GM18870 (cell line): ENCODE measurements at regions not wholly inside any gene's neighbourhood (a gene's known extent, or its start where the extent isn't known, plus 50 kb on each side); places are given as distances from the start of the nearest gene placed in this dataset.
A peak's percentile ranks its signal among the peaks of the same experiment; 100 is the strongest.
"Not testable (repeated sequence)": the region's sequence is repeated elsewhere in the genome, so short reads cannot be mapped to it uniquely, and the experiment has no call there.

Source experiments
- ATAC-seq: cut with Tn5 transposase; IDR thresholded peaks from one replicate; pipeline ENCODE4 v1.9.1; 2021; ENCODE audit warnings: moderate library complexity; ENCODE audit not compliant: unreplicated experiment

DNA sequence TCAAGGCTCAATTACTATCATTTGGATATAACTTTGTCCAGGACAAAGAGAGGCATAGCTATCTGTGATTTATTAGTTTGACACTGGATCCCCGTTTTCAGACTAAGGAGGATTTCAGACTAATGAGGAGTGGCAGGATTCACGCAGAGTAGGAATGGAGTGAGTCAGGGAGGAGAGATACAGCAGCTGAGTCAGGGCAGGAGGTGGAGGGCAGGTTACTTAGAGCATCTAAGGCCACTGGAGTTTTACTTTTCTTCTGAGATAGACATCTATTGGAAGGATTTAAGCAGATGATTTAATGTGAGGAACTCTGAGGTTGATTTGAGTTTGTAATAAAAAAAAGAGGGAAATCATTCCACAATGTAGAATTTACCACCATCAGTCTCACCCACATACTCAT lies 110.6 kb downstream of the RPIA start:
- not testable (repeated sequence) for ATAC-seq

DNA sequence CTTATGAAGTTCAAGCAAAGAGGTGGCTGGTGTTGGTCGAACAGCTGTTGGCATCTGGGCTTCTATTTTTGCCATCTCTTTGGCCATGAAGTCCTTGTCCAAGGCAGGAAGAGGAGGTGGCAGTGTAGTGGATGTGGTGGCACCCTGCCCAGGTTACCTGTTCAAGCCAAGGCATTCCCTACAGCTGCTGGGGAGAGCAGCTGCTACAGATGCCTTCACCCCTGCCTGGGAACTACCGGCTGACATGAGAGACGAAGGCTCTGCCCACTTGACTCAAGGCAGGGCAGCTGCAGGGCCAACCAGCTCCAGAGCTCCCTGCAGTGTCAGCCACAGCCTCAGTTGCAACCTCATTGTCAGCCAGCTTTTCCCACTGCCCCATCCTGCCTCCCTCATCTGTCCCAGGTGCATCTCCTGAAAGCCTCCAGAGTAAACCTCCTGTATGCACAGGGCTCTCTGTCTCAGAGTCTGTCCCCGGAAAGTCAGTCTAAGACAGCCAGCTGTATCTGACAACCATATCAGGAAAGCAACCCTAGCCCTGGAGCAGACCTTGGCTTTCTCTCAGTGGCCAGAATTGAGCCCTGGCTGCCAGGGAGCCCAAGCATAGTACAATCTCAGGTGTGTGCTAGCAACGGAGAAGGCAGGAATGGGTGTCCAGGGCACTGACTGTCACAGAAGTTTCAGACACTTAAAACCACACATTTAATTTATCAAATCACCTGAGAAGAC lies 115.9 kb downstream of the RPIA start:
- ATAC-seq, result no peak

DNA sequence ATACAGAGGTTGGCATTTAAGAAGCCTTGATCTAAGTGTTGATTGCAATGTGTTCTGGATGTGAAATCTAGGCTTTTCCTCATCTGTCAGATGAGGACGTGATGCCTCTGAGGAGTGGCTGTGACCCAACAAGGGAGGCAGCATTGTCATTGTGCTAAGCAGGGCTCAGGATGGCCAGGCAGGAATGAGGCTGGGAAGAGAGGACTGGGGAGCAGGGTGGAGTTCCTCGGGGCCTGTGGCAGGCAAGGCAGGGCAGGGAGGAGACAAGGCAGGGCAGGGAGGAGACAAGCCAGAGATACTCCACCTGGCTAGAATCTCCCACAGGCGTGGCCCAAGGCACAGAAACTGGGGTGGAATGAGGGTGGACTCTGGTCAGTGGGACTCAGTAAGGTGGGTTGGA lies 116.6 kb downstream of the RPIA start:
- no peak for ATAC-seq

DNA sequence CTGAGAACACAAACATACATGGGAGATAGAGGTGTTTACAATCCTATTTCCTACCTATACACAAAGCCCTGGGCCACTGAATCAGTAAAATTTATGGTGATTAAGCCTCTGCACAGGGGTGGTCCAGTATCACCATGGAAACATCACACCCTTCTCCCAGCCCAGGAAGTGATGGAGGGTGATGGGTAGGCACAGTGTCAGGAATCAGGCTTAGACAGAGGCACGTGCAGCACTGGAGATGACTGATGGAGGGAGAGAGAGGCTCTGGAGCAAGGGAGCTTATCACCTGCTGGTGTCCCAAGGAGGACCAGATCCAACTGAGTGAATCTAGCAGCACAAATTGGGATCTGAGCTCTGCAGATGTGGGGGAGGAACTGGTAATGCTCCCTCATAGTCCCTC lies 117.2 kb downstream of the RPIA start:
- ATAC-seq, result no peak

DNA sequence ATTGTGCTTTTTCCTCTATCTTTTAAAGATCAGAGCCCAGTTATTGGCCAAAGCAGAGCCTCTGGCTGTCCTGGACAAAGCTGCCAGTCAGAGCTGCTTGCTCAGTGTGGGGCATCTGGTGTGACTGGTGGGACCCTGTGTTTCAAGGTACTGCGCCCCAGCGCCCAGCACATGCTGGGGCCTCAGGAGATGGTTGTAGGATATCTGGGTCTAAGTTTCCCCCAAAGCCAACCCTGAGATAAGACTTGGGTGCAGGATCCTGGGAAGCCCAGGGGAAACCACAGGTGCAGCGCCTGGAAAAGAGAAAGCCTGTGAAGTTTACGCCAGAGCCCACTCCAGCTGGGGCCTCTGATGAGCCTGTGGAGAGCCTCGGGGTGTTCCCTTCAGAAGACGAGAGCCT lies 117.7 kb downstream of the RPIA start:
- no peak for ATAC-seq

DNA sequence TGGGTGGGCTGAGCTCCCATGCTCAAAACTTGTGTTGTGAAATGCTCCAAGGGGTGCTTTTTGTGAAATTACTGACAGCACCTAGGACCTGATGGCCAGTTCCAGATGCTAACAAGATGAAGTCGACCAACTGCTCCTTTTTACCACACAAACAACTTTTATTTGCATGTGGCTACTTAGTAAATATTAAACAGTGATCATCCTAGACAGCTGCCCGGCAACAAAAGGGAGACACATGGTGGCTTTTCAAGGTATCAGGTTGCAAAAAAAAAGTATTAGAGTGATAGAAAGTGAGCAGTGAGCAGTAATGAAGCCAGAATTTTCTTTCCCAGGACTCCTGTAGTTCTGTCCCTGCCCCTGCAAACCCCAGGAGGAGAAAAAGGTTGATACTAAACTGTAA lies 118.5 kb downstream of the RPIA start:
- no peak for ATAC-seq

DNA sequence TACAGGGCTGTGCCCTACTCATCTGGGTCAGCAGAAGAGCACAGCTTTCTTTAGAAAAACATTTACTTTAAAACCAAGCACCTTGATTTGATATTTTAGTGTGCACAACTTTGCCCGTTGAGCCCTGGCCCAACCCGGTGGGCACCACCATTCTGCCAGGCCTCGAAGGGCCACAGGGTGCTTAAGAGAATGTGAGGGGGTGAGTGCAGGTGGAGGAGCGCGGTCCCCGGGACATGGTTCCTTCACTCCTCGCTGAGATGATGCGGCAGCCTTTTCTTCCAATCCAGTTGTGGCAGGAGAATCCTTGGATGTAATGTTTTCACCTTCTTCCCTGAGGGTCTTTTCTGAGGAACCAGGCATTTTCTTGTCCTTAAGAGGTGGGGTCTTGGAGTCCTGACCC lies 119.0 kb downstream of the RPIA start:
- no peak for ATAC-seq

DNA sequence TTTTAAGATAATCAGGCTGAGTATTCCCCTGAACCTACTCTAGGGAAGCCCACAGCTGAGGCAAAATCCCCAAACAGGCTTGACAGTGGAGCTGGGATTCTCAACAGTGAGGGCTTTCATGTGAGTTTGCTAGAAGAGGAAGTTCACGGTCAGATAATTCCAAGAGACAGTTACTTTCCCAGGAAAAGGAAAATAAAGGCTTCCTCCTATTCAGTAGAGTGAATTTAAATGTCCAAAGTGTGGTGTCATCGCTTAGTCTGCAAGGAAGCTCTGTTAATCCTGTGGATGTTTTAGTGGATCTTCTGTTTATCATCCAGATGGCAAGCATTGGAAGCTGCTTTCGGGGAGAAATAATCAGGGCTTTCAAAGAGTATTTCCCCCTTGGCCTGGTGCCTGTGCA lies 119.8 kb downstream of the RPIA start:
- no peak for ATAC-seq

DNA sequence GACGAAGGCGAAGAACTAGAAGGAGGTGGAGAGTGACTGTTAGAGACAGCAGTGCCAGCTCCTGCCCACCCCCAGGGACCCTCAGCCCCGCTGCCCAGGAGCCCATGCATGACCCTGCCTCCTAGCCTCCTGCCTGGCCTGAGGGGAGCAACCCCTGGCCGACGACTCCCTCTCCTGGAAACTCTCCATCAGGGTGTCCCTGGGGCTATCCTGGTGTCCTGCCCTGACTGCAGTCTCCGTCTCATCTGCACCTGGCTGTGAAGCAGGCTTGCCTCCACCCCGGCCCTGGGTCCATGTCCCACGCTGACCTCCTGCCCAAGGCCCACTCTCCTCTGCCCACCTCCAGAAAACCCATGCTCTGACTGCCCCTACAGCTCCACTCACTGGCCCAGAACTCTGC lies 120.2 kb downstream of the RPIA start:
- no peak for ATAC-seq

DNA sequence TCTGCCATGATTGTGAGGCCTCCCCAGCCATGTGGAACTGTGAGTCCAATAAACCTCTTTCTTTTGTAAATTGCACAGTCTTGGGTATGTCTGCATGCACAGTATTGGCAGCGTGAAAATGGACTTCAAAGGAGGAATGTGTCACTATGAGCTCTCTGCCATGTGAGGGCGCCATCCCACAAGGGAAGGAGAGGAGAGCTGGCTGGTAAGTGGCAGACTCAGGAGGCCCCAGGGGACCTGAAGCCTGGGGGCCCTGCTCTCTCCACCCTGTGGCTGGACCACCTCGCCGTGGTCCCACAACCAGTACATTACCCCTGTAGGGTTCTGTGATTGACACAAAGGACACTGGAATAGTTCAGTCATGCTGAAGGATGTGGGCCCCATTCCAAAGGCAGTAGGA lies 122.1 kb downstream of the RPIA start:
- no peak for ATAC-seq

DNA sequence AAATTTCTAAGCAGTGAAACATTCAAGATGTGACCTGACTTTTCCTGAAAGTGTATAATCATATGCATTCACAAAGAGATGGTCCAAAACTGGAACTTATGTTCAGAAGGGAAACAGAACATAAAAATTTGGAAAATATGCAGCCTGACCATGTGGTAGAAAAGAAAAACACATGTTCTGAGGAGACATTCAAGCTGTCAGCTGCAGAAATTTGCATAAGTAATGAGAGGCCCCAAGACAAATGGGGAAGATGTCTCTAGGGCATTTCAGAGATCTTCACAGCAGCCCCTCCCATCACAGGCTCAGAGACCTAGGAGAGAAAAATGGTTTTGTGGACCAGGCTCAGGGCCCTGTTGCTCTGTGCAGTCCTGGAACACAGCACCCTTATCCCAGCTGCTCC lies 123.8 kb downstream of the RPIA start:
- ATAC-seq, result no peak

DNA sequence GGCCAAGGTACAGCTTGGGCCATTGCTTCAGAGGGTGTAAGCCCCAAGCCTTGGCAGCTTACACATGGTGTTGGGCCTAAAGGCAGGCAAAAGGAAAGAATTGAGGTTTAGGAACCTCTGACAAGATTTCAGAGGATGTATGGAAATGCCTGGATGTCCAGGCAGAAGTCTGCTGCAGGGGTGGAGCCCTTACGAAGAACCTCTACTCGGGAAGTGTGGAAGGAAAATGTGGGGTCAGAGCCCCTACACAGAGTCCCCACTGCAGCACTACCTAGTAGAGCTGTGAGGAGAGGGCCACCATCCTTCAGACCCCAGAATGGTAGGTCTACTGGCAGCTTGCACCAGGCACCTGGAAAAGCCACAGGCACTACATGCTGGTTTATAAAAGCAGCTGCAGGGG lies 124.2 kb downstream of the RPIA start:
- no peak for ATAC-seq

DNA sequence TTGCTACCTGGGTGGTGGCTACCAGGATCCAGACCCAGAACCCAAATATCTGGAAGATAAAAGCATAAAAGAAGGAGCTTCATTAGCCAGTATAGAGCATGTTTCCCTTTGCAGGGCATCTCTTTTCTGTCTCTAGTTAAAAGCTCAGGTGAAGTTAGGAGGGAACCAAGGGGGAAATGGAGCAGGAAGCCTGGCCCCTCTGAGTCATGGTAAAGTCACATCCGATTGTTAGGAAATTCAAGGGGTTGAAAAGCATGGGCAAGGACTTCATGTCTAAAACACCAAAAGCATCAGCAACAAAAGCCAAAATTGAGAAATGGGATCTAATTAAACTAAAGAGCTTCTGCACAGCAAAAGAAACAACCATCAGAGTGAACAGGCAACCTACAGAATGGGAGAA lies 126.9 kb downstream of the RPIA start:
- no peak for ATAC-seq

DNA sequence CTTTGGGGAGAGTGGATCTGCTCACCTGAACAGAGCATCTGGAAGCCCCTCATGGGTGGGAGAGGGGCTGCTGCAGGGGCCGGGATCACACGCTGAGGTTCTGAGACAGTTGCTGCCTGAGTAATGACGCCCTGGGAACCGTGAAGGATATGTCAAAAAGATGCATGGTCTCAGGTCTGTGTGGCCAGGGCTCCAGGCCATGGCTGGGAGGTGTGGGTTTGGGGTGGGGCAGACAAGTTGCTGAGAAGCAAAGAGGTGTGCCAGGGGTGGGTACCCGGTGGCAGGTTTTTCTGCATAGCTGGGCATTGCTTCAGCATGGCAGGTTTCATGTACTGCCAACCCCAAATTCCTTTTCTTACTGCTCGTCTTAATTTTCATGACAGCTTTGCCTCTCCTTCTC lies 133.5 kb downstream of the RPIA start:
- no peak for ATAC-seq

DNA sequence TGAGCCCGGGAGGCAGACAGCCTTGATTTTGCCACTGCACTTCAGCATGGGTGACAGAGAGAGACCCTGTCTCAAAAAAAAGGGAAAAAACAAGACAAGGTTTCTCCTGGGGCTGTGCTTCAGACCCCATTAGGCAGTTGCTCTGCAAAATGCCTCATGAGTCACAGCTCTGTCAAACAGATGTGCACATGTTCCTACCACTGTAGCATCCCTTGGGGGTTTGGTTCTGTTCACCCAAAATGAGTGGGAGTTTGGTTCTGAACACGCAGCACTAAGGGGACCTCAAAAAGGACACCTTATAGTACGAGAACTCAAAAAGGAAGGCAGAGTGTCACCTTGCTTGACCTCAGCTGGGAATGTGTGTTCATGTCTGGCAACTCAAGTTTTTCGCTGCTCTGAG lies 134.9 kb downstream of the RPIA start:
- ATAC-seq, result no peak

DNA sequence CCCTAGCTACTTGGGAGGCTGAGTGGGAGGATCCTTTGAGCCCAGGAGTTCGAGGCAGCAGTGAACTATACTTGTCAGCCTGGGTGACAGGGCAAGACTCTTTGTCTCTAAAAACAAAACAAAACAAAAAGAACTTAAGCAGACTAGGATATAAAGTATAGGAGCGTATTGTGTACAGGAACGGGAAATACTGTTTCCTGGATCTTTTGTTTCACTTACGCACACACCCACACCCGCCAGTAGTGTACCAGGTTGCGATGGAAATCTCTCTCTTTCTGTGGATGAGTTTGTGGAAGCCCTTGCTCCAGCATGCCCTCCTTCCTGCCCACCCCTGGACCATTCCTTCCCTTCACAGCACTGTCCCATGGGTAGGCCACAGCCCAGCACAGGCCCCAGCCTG lies 136.3 kb downstream of the RPIA start:
- no peak for ATAC-seq

DNA sequence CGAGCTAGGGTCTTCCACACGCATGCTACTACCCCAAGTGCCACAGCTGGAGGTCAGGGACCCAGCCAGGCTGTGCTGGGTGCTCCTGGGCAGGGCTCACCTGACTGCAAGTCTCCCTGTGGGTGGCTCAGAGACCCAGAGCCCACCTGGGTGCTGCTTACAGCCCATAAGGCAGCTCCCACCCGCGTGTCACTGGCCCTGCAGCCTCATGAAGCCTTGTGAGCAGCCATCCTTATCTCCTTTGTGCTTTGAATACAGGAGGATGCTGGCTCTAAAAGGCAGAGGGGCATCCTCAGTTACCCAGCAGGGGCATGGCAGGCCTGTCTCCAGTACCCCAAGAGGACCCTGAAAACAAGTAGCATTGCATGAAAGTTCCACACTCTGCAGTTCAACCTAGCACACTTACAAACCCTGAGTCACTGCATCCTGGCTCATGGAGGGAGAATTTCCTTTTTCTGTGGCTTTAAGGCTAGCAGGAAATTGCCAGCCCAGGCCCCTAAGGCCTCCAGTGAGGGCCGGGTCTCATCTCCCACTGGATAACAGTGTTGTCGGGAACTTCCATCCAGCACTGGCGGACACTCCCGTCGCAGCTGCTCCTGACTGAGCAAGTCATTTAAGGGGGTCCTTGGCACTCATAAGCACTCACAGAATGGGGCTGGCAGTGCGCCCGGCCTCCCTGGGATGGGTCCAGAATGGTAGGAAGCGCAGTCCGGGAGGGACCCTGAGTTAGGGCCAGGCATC lies 137.1 kb downstream of the RPIA start:
- no peak for ATAC-seq

DNA sequence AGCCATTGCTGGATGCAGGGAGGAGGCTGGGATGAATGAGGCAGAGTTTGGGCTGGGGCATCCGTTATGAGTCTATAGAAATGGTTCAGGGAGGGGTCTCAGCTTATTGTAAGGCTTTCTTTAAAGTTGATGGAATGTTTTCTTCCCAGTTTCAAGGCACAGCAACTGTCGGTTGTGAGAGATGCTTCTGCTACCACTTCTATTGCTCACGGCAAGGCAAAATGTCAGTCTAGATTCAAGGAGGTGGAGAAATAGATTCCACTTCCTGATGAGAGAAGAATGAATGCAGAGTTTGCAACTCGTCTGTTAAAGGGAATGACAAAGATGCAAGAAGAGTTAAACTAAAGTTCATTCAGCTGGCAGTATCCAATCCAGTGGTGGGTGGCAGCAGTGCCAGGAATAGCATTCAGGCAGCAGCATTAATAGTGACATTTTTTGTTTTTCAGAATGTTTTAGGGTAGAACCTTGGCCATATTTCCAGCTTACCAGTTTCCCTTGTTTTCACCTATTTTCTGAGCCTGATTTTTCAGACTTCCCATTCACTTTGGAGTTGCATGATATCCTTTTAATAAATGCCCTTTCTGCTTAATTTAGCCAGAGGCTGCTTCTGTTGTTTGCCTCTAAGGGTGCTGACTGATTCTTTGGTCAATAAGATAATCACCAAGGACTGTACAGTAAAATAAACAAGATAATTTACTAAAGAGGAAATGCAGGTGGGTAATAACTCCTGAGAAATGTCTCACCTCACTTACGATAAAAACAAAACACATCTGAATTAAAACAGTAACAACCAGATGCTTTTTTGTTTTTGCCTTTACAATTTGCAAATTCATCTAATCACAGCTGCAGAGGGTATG lies 138.4 kb downstream of the RPIA start:
- ATAC-seq, result no peak

DNA sequence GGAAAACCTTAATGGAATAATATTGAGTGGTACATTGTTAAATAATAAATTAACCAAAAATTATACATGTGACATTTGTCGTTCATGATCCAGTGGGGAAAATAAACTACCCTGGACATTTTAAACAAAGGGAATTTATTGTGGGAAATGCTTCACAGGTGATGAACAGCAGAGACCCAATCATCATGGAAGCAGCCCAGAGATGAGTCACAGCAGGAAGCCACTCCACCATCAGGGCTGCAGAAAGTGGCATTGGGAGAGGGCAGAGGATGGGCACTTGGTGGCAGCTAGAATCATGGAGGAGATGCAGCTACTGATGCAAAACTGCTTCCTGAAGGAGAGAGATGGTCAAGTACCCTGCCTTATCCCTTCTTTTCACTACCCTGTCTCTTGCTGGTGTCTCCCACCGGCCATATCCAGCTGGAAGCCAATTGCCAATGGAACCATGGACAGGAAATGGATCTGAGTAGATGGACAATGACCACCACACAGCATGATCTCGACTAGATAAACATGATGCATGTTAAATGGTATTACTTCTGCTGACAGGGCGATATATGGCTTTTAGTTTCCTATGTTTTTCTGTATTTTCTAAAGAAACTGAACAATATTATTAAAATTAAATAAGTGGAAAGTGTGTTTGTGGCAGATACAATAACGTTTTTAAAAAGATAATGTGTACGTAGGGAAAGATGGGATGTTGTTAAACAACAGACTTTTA lies 139.8 kb downstream of the RPIA start:
- ATAC-seq, result no peak

DNA sequence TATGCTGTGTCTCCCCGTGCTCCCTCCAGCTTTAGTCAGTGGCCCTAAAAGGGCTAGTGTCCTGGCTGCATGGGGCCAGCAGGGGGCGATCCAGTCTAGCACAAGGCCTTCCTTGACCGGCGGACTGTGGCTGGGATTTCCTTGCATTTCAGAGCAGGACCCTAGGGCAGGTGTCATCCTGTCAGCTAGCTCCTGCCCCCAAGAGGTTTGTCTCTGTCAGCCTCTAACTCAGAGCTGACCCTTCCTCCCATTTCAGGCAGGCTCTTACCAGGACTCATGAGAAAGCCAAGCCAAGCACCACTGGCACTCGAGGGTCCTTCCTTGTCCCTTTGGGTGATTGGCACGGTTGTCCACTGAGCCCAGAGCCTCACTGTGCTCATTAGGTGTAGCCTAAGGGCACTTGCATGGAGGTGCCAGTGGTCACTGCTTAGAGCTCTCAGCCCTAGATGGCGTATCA lies 140.3 kb downstream of the RPIA start:
- ATAC-seq, result peak; percentile 87
